ENCODE measurements at regions not wholly inside any gene's neighbourhood (a gene's known extent, or its start where the extent isn't known, plus 50 kb on each side); places are given as distances from the start of the nearest gene placed in this dataset.

DNA sequence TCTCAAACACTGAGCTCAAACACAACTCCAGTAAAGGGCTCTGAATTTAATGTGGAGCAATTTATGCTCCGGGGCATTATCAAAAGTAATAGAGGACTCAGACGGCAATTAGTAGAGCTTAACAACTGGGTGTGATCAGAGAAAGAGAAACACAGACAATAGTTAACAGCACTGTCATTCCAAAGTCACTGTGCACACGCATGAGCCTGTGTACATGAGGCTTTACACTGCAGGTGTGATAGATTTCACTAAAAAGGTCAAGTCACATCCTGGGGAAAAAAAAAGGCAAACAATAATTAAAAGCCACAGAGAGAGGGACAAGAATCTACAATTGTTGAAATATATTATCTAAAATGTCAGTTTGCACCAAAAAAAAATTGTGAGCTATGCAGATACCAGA, 956.5 kb downstream of the CDH18 start:
- no peak for FAIRE-seq
- Histone ChIP-seq H3K79me2 (ENCODE audit: control insufficient read depth, insufficient read depth, low read length) (no peaks in the 10 kb centered on the region), H4K20me1 (ENCODE audit: control insufficient read depth, extremely low read depth, insufficient read depth, low read length) (no peaks in the 10 kb centered on the region), H3K9me1 (ENCODE audit: control insufficient read depth, extremely low read depth, insufficient read depth, low read length) (no peaks in the 10 kb centered on the region), H3K4me2 (ENCODE audit: control insufficient read depth, extremely low read depth, insufficient read depth, low read depth, low read length) (no peak overlapping the region), H3K9ac (ENCODE audit: control insufficient read depth, extremely low read depth, insufficient read depth, low read length) (no peak overlapping the region), H2AFZ (ENCODE audit: control insufficient read depth, low read length) (no peak overlapping the region), H3K4me3 (ENCODE audit: control insufficient read depth in 2 of 3, extremely low read depth in 1 of 3, insufficient read depth in 2 of 3, low read depth in 1 of 3, low read length in 3 of 3) (no peak overlapping the region), H3K4me1 (ENCODE audit: control insufficient read depth, extremely low read depth, insufficient read depth, low read length) (no peaks in the 10 kb centered on the region), H3K27ac (ENCODE audit: control insufficient read depth, insufficient read depth, low read length) (no peak overlapping the region), H3K27me3 (ENCODE audit: control insufficient read depth, extremely low read depth, insufficient read depth, low read length) (no peaks in the 10 kb centered on the region), H3K36me3 (ENCODE audit: control insufficient read depth in 2 of 2, extremely low read depth in 1 of 2, insufficient read depth in 2 of 2, low read length in 2 of 2) (no peaks in the 10 kb centered on the region), H3K9me3 (ENCODE audit: control insufficient read depth, low read depth, low read length) (no peaks in the 10 kb centered on the region)
- DNase-seq (ENCODE audit: low read depth, low spot score), result no peak
- no peak for TF ChIP-seq EZH2 (IDR thresholded peaks at IDR 0.05; ENCODE audit: low read length)
- no peak for TF ChIP-seq CTCF (optimal IDR thresholded peaks at IDR 0.05 in 1 of 3, IDR thresholded peaks at IDR 0.05 in 1 of 3, conservative IDR thresholded peaks at IDR 0.05 in 1 of 3; ENCODE audit: extremely low read depth in 1 of 3, insufficient read depth in 2 of 3, low read length in 3 of 3)
- dilution Hi-C loops (cut with MboI; ENCODE audit: extremely low pct_ligation_motif_present, low sequenced_read_pairs), result no loop called here

- Histone ChIP-seq H3K79me2 (ENCODE audit: control insufficient read depth, insufficient read depth, low read length) (no peaks in the 10 kb centered on the region), H4K20me1 (ENCODE audit: control insufficient read depth, extremely low read depth, insufficient read depth, low read length) (no peaks in the 10 kb centered on the region), H3K27ac (ENCODE audit: control insufficient read depth, insufficient read depth, low read length) (no peak overlapping the region), H3K9me1 (ENCODE audit: control insufficient read depth, extremely low read depth, insufficient read depth, low read length) (no peaks in the 10 kb centered on the region), H3K9ac (ENCODE audit: control insufficient read depth, extremely low read depth, insufficient read depth, low read length) (no peak overlapping the region), H3K9me3 (ENCODE audit: control insufficient read depth, low read depth, low read length) (no peaks in the 10 kb centered on the region), H3K4me3 (ENCODE audit: control insufficient read depth in 2 of 3, extremely low read depth in 1 of 3, insufficient read depth in 2 of 3, low read depth in 1 of 3, low read length in 3 of 3) (no peak overlapping the region), H2AFZ (ENCODE audit: control insufficient read depth, low read length) (no peak overlapping the region), H3K4me2 (ENCODE audit: control insufficient read depth, extremely low read depth, insufficient read depth, low read depth, low read length) (no peak overlapping the region), H3K36me3 (ENCODE audit: control insufficient read depth in 2 of 2, extremely low read depth in 1 of 2, insufficient read depth in 2 of 2, low read length in 2 of 2) (no peaks in the 10 kb centered on the region), H3K27me3 (ENCODE audit: control insufficient read depth, extremely low read depth, insufficient read depth, low read length) (no peaks in the 10 kb centered on the region), H3K4me1 (ENCODE audit: control insufficient read depth, extremely low read depth, insufficient read depth, low read length) (no peaks in the 10 kb centered on the region)
- TF ChIP-seq EZH2 (IDR thresholded peaks at IDR 0.05; ENCODE audit: low read length) (no peak), CTCF (optimal IDR thresholded peaks at IDR 0.05 in 1 of 3, IDR thresholded peaks at IDR 0.05 in 1 of 3, conservative IDR thresholded peaks at IDR 0.05 in 1 of 3; ENCODE audit: extremely low read depth in 1 of 3, insufficient read depth in 2 of 3, low read length in 3 of 3) (no peak)
- dilution Hi-C loops (cut with MboI; ENCODE audit: extremely low pct_ligation_motif_present, low sequenced_read_pairs), result no loop called here
- no peak for DNase-seq (ENCODE audit: low read depth, low spot score)
- no peak for FAIRE-seq
Observed at GRCh38 chr5:19035816-19036215, 952.2 kb downstream of the CDH18 start.
